WI38 (cell line): ENCODE measurements at regions not wholly inside any gene's neighbourhood (a gene's known extent, or its start where the extent isn't known, plus 50 kb on each side); places are given as distances from the start of the nearest gene placed in this dataset.

ENCODE experiments used
- H3K4me3 ChIP-seq: 2 replicates; pipeline ENCODE4 v1.5.1; 2011; ENCODE audit warnings: low read depth, mild to moderate bottlenecking, control low read depth, low read length
- CTCF ChIP-seq: IDR thresholded peaks from 2 replicates; pipeline ENCODE4 v1.5.1; 2012; ENCODE audit warnings: low read depth, mild to moderate bottlenecking, control low read depth, low read length

GRCh38 chr5:106906199-106906598 is 764.5 kb downstream of the EFNA5 start:
- no peak overlapping the region for H3K4me3 ChIP-seq
- no peak for TF ChIP-seq CTCF

GRCh38 chr5:106894964-106895363 is 775.8 kb downstream of the EFNA5 start:
- H3K4me3 ChIP-seq, result no peak overlapping the region
- TF ChIP-seq CTCF, result no peak

GRCh38 chr5:106882035-106882434 is 788.7 kb downstream of the EFNA5 start:
- no peak for TF ChIP-seq CTCF

GRCh38 chr5:106880656-106881055 is 790.1 kb downstream of the EFNA5 start:
- H3K4me3 ChIP-seq, result no peak overlapping the region
- TF ChIP-seq CTCF, result no peak

More at GRCh38 chr5:106882035-106882434, 788.7 kb downstream of the EFNA5 start:
- H3K4me3 ChIP-seq, result no peak overlapping the region

GRCh38 chr5:106877881-106878280 is 792.9 kb downstream of the EFNA5 start:
- H3K4me3 ChIP-seq, result no peak overlapping the region
- no peak for TF ChIP-seq CTCF

GRCh38 chr5:106876665-106877194 is 794.0 kb downstream of the EFNA5 start:
- no peak overlapping the region for H3K4me3 ChIP-seq
- TF ChIP-seq CTCF, result no peak

GRCh38 chr5:106876298-106876622 is 794.5 kb downstream of the EFNA5 start:
- H3K4me3 ChIP-seq, result no peak overlapping the region
- no peak for TF ChIP-seq CTCF
